ENCODE measurements at regions not wholly inside any gene's neighbourhood (a gene's known extent, or its start where the extent isn't known, plus 50 kb on each side); places are given as distances from the start of the nearest gene placed in this dataset.

- no peaks in the 10 kb centered on the region for H3K79me2 ChIP-seq (ENCODE audit: insufficient read depth, low read length)
- intact Hi-C loops (cut with micrococcal nuclease), result loop anchor here (10.0 kb wide), 2 partner anchors 87 to 97 kb away; no protein-coding TSS in a partner anchor
- H3K36me3 Mint-ChIP-seq, result no peaks in the 10 kb centered on the region
- DNase-seq, result no peak
- H3K9ac ChIP-seq (ENCODE audit: insufficient read depth, low read length, poor library complexity, severe bottlenecking), result no peak overlapping the region
- H3K4me3 Mint-ChIP-seq, result no peak overlapping the region
- H3K36me3 ChIP-seq (replicated peaks in 1 of 2; ENCODE audit: control insufficient read depth in 1 of 2, insufficient read depth in 2 of 2, low read length in 2 of 2), result no peaks in the 10 kb centered on the region
- peaks cover 29% of the 10 kb centered on the region for H3K4me1 Mint-ChIP-seq
- H3K27me3 Mint-ChIP-seq (ENCODE audit: low read depth in 3 of 3), result no peaks in the 10 kb centered on the region
- H3K4me2 ChIP-seq (replicated peaks; ENCODE audit: extremely low read depth, low read length, poor library complexity, severe bottlenecking), result no peak overlapping the region
- H3K27me3 ChIP-seq (ENCODE audit: control insufficient read depth in 2 of 2, insufficient read depth in 2 of 2, low read length in 2 of 2), result no peaks in the 10 kb centered on the region
- 100% methylated on average over 1 of the region's 2 CpGs for WGBS (ENCODE audit: insufficient coverage)
- no peak overlapping the region for H3K27ac Mint-ChIP-seq
- no peaks in the 10 kb centered on the region for H4K20me1 ChIP-seq (ENCODE audit: insufficient read depth, low read length)
- no peak overlapping the region for H3K27ac ChIP-seq (ENCODE audit: low read depth in 1 of 2, low read length in 2 of 2)
- H3K4me3 ChIP-seq (replicated peaks in 1 of 3; ENCODE audit: low read depth in 2 of 3, low read length in 3 of 3), result no peak overlapping the region
- no peak for TF ChIP-seq CTCF (IDR thresholded peaks at IDR 0.05)
- H3K9me3 ChIP-seq (replicated peaks in 1 of 2; ENCODE audit: control insufficient read depth in 1 of 2, insufficient read depth in 1 of 2, low read length in 2 of 2), result peaks cover 0 to 8% of the 10 kb centered on the region in 2 donors
- peaks cover 0 to 6% (median 3%) of the 10 kb centered on the region in 7 donors for H3K9me3 Mint-ChIP-seq
- H3K4me1 ChIP-seq (ENCODE audit: control insufficient read depth in 1 of 2, insufficient read depth in 2 of 2, low read length in 2 of 2), result peaks cover 31 to 40% of the 10 kb centered on the region in 2 donors
- no peak overlapping the region for H2AFZ ChIP-seq (ENCODE audit: insufficient read depth, low read depth, low read length, poor library complexity, severe bottlenecking)
These were observed 854.4 kb downstream of the LTN1 start for GRCh38 chr21:28138272-28138671.

DNA sequence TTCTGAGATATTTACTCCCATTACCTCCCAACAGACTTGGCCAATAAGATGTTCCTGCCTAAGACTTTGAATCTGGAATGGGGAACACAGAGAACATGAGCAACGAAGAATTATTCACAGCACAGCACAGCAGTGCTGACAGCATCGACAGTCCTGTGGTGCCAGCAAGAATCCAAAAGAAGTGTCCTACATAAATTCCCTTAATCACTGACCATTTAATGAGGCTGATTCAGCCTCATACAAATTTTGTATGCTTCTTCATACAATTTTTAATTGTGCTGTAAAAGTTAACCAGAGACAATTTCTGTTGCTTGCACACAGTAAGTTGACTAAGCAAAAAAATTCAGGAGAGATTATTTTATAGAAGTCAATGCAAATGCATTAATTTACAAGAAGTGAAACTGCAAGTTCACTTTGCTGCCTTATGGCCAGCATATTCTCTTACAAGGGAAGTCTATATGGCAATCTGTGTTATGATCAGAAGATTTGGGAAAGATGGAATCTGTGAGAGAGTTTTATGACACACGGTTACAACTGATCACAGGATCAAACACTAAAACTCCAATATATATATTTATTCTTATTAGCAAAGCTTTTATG lies 855.9 kb downstream of the LTN1 start:
- no peak for TF ChIP-seq CTCF (IDR thresholded peaks at IDR 0.05)
- H3K4me1 ChIP-seq (ENCODE audit: control insufficient read depth in 1 of 2, insufficient read depth in 2 of 2, low read length in 2 of 2), result peaks cover 19 to 28% of the 10 kb centered on the region in 2 donors
- H3K4me2 ChIP-seq (replicated peaks; ENCODE audit: extremely low read depth, low read length, poor library complexity, severe bottlenecking), result peak overlapping the region; percentile 32
- H4K20me1 ChIP-seq (ENCODE audit: insufficient read depth, low read length), result no peaks in the 10 kb centered on the region
- Mint-ChIP-seq H3K4me1 (peaks cover 18% of the 10 kb centered on the region), H3K9me3 (peaks cover 2 to 13% (median 4%) of the 10 kb centered on the region in 7 donors), H3K27me3 (ENCODE audit: low read depth in 3 of 3) (no peaks in the 10 kb centered on the region), H3K36me3 (no peaks in the 10 kb centered on the region), H3K4me3 (peak overlapping the region in 1 of 2 donors; percentile 46), H3K27ac (peak overlapping the region in 6 of 7 donors; percentile 23 to 88 (median 81))
- H2AFZ ChIP-seq (ENCODE audit: insufficient read depth, low read depth, low read length, poor library complexity, severe bottlenecking), result no peak overlapping the region
- intact Hi-C loops (cut with micrococcal nuclease), result loop anchor here (10.0 kb wide), 2 partner anchors 88 to 98 kb away; no protein-coding TSS in a partner anchor
- H3K9me3 ChIP-seq (replicated peaks in 1 of 2; ENCODE audit: control insufficient read depth in 1 of 2, insufficient read depth in 1 of 2, low read length in 2 of 2), result peaks cover 0 to 15% of the 10 kb centered on the region in 2 donors
- no peak overlapping the region for H3K4me3 ChIP-seq (replicated peaks in 1 of 3; ENCODE audit: low read depth in 2 of 3, low read length in 3 of 3)
- no peaks in the 10 kb centered on the region for H3K27me3 ChIP-seq (ENCODE audit: control insufficient read depth in 2 of 2, insufficient read depth in 2 of 2, low read length in 2 of 2)
- H3K27ac ChIP-seq (ENCODE audit: low read depth in 1 of 2, low read length in 2 of 2), result peak overlapping the region in 1 of 2 donors; percentile 58
- WGBS (ENCODE audit: insufficient coverage), result 100% methylated on average over 1 of the region's 3 CpGs
- peak in 2 of 3 donors; percentile 25 to 37 for DNase-seq
- no peak overlapping the region for H3K9ac ChIP-seq (ENCODE audit: insufficient read depth, low read length, poor library complexity, severe bottlenecking)
- no peaks in the 10 kb centered on the region for H3K36me3 ChIP-seq (replicated peaks in 1 of 2; ENCODE audit: control insufficient read depth in 1 of 2, insufficient read depth in 2 of 2, low read length in 2 of 2)
- no peaks in the 10 kb centered on the region for H3K79me2 ChIP-seq (ENCODE audit: insufficient read depth, low read length)
